Muscle layer of duodenum (tissue), 2 donors: ENCODE measurements at regions not wholly inside any gene's neighbourhood (a gene's known extent, or its start where the extent isn't known, plus 50 kb on each side); places are given as distances from the start of the nearest gene placed in this dataset.

Source experiments
- H3K27ac ChIP-seq: one replicate; pipeline ENCODE4 v1.7.0; 2013; ENCODE audit warnings: mild to moderate bottlenecking, low read length
- H3K27me3 ChIP-seq: one replicate; pipeline ENCODE4 v1.7.0; 2013; ENCODE audit warnings: low read depth, mild to moderate bottlenecking, control low read depth, low read length
- H3K36me3 ChIP-seq, 2 donors: one replicate each; pipeline ENCODE4 v1.7.0; 2013; ENCODE audit warnings: low read length in 2 of 2, control low read depth in 1 of 2, mild to moderate bottlenecking in 1 of 2; ENCODE audit not compliant: insufficient read depth in 2 of 2, control insufficient read depth in 1 of 2
- H3K4me1 ChIP-seq, 2 donors: one replicate each; pipeline ENCODE4 v1.7.0; 2013; ENCODE audit warnings: low read length in 2 of 2, mild to moderate bottlenecking in 2 of 2, control low read depth in 1 of 2, moderate library complexity in 1 of 2; ENCODE audit not compliant: insufficient read depth in 2 of 2, control insufficient read depth in 1 of 2
- H3K4me3 ChIP-seq, 2 donors: one replicate each; pipeline ENCODE4 v1.7.0; 2013; ENCODE audit warnings: low read length in 2 of 2, low read depth in 1 of 2, mild to moderate bottlenecking in 1 of 2
- H3K9me3 ChIP-seq, 2 donors: one replicate each; pipeline ENCODE4 v1.7.0; 2013; ENCODE audit warnings: low read length in 2 of 2, control low read depth in 1 of 2, mild to moderate bottlenecking in 1 of 2; ENCODE audit not compliant: control insufficient read depth in 1 of 2
- donor health status: healthy.

DNA sequence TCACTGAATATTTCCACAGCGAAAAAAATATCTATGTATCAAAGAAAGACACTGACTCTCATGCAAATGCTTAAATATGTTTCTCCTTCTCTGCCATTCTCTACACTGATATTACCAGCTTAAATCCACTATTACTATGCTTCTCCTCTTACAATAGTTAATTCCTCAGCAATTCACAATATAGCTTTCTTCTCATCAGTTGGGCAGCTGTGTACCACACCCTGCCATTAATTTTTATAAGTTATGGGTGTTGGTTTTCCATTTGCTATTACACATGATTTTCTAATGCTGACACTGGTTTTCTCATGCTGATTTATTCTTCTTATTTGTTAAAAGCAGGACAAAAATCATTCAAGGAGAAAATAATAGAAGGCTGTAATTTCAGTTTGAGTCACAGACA, 251.8 kb downstream of the TBX15 start:
- H3K4me3 ChIP-seq: no peak overlapping the region
- H3K27me3 ChIP-seq: no peaks in the 10 kb centered on the region
- no peaks in the 10 kb centered on the region for H3K9me3 ChIP-seq
- H3K27ac ChIP-seq: no peak overlapping the region
- no peaks in the 10 kb centered on the region for H3K4me1 ChIP-seq
- no peaks in the 10 kb centered on the region for H3K36me3 ChIP-seq

GRCh38 chr1:118717893-118718292, 270.2 kb downstream of the TBX15 start:
- no peak overlapping the region for H3K27ac ChIP-seq
- no peaks in the 10 kb centered on the region for H3K9me3 ChIP-seq
- no peak overlapping the region for H3K4me3 ChIP-seq
- H3K36me3 ChIP-seq: no peaks in the 10 kb centered on the region
- H3K4me1 ChIP-seq: peaks cover 0 to 5% of the 10 kb centered on the region in 2 donors
- H3K27me3 ChIP-seq: no peaks in the 10 kb centered on the region

GRCh38 chr1:118716775-118717174, 271.4 kb downstream of the TBX15 start:
- Histone ChIP-seq H3K36me3 (no peaks in the 10 kb centered on the region), H3K4me1 (peaks cover 0 to 5% of the 10 kb centered on the region in 2 donors), H3K27me3 (no peaks in the 10 kb centered on the region), H3K9me3 (no peaks in the 10 kb centered on the region), H3K27ac (no peak overlapping the region), H3K4me3 (no peak overlapping the region)

- no peaks in the 10 kb centered on the region for H3K9me3 ChIP-seq
- H3K27ac ChIP-seq: no peak overlapping the region
- no peaks in the 10 kb centered on the region for H3K27me3 ChIP-seq
- H3K4me3 ChIP-seq: no peak overlapping the region
- H3K36me3 ChIP-seq: no peaks in the 10 kb centered on the region
- no peaks in the 10 kb centered on the region for H3K4me1 ChIP-seq
Measured at GRCh38 chr1:118711356-118711755, 276.8 kb downstream of the TBX15 start.

GRCh38 chr1:118698911-118699310, 289.2 kb downstream of the TBX15 start:
- H3K36me3 ChIP-seq: no peaks in the 10 kb centered on the region
- no peaks in the 10 kb centered on the region for H3K9me3 ChIP-seq
- H3K4me3 ChIP-seq: no peak overlapping the region
- H3K27me3 ChIP-seq: no peaks in the 10 kb centered on the region
- no peaks in the 10 kb centered on the region for H3K4me1 ChIP-seq
- H3K27ac ChIP-seq: no peak overlapping the region

GRCh38 chr1:118692143-118692542, 296.0 kb downstream of the TBX15 start:
- no peaks in the 10 kb centered on the region for H3K4me1 ChIP-seq
- H3K9me3 ChIP-seq: no peaks in the 10 kb centered on the region
- no peak overlapping the region for H3K4me3 ChIP-seq
- no peak overlapping the region for H3K27ac ChIP-seq
- H3K27me3 ChIP-seq: no peaks in the 10 kb centered on the region
- H3K36me3 ChIP-seq: no peaks in the 10 kb centered on the region

DNA sequence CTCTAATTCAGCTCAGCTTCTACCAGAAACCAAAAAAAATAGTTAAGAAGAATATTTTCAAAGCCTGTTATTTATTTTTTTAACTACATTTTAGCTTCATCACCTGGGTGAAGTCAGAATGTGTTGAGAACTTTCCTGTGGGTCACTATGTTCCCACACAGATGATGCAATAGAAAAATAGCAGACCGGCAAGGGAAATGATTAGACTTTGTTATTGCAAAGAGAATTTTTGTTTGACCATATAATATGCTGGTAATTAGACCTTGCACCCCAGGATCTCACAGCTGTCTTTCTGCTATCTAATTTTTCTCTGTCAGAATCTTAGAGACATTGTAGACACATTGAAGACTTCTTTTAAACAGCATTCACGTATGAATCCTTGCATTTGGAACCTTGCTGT, 299.3 kb downstream of the TBX15 start:
- H3K27me3 ChIP-seq: no peaks in the 10 kb centered on the region
- no peaks in the 10 kb centered on the region for H3K9me3 ChIP-seq
- H3K4me3 ChIP-seq: no peak overlapping the region
- H3K4me1 ChIP-seq: no peaks in the 10 kb centered on the region
- H3K36me3 ChIP-seq: no peaks in the 10 kb centered on the region
- H3K27ac ChIP-seq: no peak overlapping the region

DNA sequence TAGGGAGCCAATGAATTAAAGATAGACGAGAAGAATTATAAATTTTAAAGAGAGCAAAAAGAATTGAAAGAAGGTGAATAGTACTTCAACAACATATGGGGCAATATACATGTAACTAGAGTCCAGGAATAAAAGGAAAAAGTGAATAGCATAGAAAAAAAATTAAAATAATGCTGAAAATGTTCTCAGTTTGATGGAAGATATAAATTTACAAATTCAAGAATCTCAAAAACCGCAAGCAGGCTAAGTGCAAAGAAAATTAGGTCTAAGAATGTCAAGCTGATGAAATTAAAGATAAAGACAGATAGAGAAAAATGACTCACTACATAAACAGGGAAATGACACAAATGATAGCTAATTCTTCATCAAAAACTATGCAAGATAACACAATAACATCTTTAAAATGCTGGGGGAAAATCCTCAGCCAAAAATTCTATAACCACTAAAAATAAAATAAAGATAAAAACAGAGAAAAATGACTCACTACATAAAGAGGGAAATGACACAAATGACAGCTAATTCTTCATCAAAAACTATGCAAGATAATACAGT, 326.3 kb downstream of the TBX15 start:
- H3K4me3 ChIP-seq: no peak overlapping the region
- peaks cover 0 to 6% of the 10 kb centered on the region in 2 donors for H3K9me3 ChIP-seq
- H3K27me3 ChIP-seq: no peaks in the 10 kb centered on the region
- no peak overlapping the region for H3K27ac ChIP-seq
- H3K4me1 ChIP-seq: no peaks in the 10 kb centered on the region
- no peaks in the 10 kb centered on the region for H3K36me3 ChIP-seq

- H3K36me3 ChIP-seq: no peaks in the 10 kb centered on the region
- H3K4me1 ChIP-seq: no peaks in the 10 kb centered on the region
- no peak overlapping the region for H3K27ac ChIP-seq
- no peak overlapping the region for H3K4me3 ChIP-seq
- no peaks in the 10 kb centered on the region for H3K9me3 ChIP-seq
- no peaks in the 10 kb centered on the region for H3K27me3 ChIP-seq
Measured at GRCh38 chr1:118660769-118661168, 327.4 kb downstream of the TBX15 start.

DNA sequence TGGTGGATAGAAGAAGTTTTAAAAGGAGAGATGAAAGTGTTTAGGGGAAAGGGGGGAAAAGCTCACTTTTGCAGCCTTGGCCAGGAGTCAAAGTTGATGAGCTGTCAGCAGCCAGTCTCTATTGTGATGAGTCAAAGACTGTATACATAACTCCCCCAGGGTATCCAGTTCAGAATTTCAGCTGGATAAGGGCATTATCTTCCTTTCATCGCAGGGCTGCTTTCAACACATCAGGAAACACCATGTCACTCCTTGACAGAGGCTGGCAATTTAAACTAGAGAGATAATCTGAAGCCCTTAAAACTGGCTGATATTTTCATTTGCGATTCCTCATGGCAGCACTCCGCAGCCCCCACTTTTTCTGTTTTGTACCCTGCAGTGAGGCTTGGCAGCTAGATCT, 328.5 kb downstream of the TBX15 start:
- Histone ChIP-seq H3K36me3 (no peaks in the 10 kb centered on the region), H3K27ac (no peak overlapping the region), H3K9me3 (no peaks in the 10 kb centered on the region), H3K4me1 (no peaks in the 10 kb centered on the region), H3K27me3 (no peaks in the 10 kb centered on the region), H3K4me3 (no peak overlapping the region)

DNA sequence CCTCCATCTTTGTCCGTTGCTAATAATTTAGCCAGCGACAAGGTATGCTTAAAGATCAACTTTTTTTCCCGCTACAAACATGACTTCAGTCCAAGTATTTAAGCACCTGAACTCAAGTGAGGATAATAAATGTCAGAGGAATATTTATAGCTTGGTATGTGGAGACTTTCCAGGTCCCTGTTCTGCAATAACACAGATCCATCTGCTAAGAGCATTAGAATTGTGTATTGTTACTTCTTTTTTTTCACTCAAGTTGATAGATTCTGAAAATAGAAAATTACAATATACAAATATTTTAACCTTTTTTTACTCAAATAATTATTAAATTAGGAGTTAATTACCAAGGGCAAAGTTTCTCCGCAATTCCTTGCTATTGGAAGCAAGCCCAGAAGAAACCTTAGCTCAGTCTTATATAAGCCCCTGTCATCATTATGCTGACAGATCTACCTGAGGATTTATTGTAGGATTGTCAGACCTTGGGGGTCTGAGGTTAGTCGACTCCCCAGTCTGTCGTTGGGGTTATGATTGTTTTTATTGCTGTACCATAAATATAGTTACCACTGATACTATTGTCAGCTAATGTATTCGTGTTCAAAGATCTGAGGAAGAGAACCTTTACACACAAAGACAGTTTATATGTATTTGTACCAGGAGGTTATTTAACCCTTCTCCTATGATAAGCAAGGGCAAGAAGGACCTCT, 337.9 kb downstream of the TBX15 start:
- H3K9me3 ChIP-seq: no peaks in the 10 kb centered on the region
- no peak overlapping the region for H3K4me3 ChIP-seq
- no peaks in the 10 kb centered on the region for H3K27me3 ChIP-seq
- H3K4me1 ChIP-seq: peaks cover 0 to 11% of the 10 kb centered on the region in 2 donors
- no peaks in the 10 kb centered on the region for H3K36me3 ChIP-seq
- no peak overlapping the region for H3K27ac ChIP-seq
